Activated T-cell treated with anti-CD3 and anti-CD28 coated beads for 48 hours (primary cell): ENCODE measurements at regions not wholly inside any gene's neighbourhood (a gene's known extent, or its start where the extent isn't known, plus 50 kb on each side); places are given as distances from the start of the nearest gene placed in this dataset.
A peak's percentile ranks its signal among the peaks of the same experiment; 100 is the strongest.

Experiments used
- DNase-seq: peaks from one replicate; pipeline ENCODE4 v3.0.0-alpha.2; 2020; ENCODE audit warnings: low read depth

DNA sequence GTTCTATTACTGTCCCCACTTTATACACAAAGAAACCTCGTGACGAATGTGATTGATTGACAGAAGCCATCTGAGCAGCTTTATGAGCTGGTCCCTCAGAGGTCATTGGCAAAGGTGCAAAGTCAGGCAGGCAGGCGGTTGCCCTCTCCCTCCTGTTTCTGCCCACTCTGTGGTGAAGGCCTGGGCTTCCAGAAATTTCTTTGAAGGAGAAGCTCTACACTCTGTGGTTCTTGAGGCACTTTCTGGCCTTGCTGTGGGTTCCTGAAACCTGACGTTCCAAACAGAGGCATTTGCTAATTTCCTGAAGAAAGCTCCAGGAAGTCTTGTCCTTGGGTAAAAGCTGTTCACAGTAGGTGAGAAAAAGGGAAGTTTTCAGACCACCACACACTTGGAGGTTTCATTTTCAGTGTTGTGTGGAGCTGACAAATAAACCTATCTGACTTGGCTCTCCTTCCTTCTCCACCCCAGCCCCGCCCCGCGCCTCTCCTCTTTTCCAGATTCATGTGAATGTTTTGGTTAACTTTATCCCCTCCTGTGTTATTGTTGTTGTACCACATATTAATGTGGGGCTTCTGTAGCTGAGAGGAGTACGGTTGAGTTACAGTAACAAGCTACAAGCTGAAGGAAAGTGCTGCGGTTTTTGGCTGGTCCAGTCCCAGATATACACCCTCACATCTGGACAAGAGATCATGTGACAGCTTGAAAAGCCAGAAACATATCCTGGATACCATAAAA, 274.1 kb downstream of the CLIC5 start:
- DNase-seq = no peak

DNA sequence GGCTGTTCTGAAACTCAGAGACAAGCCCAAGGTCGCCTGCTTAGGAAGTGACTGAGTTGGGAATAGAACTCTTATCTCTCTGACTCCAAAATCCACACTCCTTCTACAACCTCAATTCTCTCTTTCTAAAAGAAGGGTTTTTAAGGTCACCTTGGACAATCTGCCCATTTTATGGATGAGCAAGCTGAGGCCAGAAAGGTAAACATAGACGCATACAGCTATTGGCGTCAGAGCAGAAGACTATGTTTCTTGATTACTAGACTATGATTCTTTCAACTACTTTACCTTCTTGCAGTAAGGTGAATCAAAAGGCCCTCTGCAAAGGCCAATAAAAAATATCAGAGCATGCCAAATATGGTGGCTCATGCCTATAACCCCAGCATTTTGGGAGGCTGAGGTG, 276.6 kb downstream of the CLIC5 start:
- DNase-seq = no peak

DNA sequence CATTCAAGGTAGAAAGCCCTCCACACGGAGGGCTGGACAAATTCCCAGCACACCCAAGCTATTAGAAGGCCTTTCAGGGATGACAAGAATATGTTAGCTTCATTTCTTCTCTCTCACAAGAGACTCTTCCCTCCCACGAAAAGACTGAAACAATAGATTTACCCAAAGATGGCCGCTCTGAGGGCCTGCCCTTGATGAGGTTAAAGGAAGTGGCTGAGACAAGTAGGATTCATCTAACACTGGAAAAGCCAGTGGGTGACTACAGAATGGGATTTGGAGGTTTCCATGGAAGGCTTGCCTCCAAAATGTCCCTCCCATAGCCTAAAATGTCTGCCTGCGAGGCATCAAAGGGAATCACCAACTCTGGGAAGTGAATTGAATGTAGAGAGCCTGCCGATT, 277.6 kb downstream of the CLIC5 start:
- no peak for DNase-seq

DNA sequence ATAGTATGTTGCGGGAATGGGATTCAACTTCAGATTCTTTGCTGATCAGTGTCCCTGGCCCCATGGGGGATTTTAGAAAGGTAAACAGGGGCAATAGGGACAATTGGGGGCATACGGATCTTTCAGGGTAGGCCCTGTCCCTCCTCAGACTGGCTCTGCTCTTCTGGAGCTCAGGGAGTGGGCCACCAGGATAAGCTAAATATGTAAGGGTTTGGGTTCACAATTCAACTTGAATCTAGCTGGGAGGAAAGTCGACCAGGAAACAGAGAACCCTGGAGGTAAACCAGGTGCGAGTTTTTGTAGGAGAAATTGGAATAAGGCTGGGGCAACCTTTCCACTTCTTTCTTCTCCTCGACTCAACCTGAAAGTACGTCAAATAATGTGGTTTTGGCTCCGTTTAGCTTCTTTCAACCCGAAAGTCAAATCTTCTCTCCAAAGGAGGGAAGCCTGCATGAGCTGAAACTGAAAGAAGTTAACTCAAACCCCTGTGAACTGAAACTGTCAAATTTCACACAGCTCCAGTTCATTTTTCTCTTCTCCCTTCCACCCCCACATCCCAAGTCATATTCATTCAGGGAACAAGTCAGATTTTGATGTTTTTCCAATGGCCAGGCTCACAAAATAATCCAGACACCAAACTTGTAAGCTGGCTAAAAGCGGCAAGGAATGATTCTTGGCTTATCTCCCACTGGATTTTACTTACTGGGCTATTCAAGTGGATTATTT, 278.2 kb downstream of the CLIC5 start:
- DNase-seq = no peak

DNA sequence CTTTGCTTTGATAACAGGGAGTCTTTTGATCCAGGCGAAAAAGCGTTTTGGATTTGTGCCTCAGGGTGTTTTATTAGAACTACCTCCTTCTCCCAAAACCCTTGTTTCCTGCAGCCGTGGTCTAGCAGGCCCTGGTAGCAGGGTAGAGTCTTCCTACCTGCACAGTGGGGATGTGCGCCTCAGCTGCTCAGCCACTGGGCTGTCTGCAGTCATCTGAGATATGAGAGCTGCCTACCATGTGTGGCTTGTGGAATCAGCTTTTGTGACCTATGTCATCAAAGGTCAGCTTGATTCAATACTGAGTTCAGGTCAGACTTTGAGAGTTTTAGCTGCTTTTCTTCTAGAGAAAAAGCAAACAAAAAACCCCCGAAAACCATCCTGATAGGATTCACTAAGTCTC, 279.5 kb downstream of the CLIC5 start:
- DNase-seq = no peak

DNA sequence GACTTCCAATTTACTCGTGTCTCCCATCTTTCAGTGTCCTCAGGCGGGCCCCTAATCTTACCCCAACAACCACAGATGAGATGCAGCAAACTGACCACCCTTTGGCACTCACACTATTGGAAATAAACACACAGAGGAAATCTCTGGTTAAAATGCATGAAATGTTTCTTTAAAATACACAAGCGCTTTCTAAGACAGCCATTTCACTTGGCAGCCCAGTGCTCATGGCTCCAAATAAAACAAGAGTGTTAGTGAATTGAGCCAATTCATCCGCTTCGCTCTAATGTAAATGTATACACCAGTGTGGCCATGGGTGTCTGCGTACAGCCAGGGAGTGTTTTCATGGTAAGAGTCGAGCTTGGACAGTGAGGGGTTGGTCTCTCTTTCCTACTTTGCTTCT, 282.9 kb downstream of the CLIC5 start:
- no peak for DNase-seq

DNA sequence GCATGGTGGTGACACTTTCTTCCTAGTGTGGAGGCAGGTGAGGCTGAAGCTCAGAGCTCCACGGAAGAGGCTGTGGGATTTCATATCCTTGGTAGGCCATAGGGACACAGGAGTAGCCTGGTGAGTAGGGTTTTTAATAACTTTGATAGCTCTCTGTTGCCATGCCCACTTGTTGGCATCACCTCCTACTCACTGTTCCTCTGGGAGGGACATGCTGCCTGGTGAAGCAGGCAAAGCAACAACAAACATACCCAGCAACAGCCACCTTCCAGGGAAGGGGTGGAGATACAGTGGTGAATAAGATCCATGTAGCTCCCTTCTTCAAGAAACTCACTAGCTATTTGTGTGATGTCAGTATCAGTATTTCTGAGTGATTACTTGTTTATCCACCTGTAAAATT, 285.4 kb downstream of the CLIC5 start:
- DNase-seq = no peak

DNA sequence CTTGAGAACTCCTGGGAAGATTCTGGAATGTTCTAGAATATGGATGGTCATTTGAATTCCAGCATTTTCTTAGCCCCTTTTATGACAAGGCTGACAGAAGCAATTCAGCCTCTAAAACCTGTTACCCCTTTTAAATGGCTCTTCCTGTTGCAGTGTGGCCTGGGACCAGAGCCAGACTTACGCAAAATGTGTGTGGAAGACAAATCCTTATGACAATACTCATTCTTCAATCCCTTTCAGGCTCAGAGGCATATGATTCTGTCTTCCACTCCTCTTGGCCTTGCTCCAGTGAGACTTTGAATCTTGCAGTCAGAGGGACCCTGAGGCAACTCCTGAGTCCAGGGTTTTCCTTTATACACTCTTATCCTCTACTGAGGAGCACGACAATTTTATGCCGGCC, 287.0 kb downstream of the CLIC5 start:
- DNase-seq = no peak

DNA sequence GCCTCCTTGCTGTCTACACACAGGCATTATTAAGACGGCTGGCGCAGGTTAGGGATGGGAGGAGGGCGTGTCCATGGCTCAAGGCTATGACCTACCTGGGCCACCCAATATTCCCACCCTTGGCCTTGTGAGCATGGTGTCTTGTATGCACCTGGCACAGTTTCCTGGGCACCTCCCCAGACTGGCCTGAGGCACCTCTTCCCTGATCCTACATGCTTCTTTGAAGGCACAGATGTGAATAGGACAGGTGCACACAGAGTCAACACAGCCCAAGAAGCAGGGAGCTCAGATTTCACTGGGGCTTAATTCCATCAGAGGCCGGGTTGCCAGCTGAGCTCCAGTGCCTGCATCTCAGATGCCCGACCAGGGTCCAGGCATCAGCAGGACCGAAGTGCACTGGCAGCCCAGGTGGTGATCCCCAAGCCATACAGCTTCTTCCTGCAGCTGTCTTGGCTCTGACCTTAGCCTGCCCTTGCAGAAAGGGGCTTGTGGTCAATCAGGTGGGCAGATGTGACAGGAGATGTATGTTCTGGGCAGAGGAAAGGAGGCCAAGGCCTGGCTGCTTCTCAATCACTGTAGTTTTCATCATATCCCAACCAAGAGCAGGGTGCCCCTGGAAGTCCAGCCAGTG, 287.7 kb downstream of the CLIC5 start:
- no peak for DNase-seq

DNA sequence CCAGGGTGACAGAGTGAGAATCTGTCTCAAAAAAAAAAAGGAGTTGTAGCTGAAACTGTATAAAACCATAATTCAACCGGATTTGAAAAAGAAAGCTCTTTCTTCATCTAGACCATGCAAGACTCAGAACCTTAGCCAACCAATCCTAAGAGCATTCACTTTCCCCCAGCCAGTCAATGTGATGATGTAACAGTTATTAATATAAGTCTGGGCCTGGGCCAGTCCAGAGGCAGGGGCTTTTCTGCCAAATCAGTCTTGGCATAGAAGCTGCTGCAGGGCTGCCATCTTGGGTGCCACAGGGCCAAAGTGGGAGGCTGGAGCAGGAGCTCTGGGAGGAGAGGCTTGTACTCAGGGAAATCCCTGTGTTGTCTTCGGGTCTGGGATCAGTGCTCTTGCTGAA, 288.4 kb downstream of the CLIC5 start:
- no peak for DNase-seq

DNA sequence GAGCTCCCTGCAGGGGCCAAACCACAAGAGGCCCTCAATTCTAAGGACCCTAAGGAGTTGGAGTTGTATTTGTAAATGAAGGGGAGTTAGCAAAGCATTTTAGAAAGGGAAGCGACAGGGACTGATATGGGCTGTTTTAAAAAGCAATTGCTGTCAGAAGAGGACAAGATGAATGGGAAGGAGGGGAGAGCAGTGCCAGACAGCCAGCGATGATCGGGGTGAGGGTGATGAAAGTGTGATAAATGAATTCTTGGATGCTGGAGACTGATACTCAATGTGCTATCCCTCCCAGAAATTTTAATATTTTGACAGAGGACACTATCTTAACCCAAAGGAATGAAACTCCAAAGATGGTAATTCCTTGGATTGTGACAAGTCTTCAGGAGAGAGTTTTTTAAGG, 289.2 kb downstream of the CLIC5 start:
- no peak for DNase-seq

DNA sequence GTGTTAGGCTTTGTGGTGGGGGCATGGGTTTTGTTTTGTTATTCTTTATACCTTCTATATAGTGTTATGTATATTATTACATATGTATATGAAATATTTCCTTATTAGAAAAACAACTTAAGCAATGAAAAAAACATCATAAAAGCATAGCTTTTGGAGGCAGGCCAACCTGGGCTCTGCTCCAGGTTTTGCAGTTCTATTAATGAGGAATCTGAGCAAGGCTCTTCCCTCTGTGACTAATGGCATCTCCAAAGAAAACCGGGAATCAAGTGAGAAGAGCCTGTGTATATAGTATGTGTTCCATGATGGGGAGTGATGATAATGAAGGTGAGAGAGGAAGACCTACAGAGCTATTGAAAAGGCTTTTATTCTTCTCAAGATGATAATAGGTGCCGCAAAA, 291.1 kb downstream of the CLIC5 start:
- DNase-seq = no peak

DNA sequence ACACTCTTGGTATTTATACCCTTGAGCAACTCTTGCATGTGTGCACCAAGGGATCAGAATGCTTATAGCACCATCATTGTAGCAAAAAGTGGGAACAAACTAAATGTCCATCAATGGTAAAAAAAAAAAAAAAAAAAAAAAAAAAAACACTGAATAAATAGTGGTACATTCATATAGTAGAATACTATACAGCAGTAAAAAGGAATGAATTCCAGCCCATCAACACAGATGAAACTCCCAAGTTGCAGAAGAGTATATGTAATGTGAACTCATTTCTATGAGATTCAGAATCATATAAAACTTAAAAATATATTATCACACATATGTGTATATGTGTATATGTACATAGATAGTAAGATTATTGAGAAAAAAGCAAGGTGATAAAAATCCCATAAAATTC, 291.6 kb downstream of the CLIC5 start:
- no peak for DNase-seq

DNA sequence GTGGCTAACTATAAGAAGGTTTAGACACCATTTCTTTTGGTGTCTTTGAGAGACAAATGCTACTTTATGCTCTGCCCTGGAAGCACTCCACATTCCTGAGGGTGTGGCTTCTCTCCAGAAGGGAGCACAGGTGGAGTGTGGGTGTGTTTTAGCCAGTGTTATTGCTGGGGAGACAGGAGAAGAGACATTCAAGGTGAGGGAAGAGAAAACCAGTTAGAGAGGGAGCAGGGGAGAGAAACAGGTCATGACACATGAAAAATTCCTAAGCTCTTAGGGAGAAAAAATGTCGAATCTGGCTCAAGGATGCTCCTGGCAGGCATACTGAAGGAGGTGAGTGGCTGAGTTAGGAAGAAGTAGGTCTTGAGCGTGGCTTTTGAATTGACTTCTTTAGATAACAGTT, 292.8 kb downstream of the CLIC5 start:
- no peak for DNase-seq

DNA sequence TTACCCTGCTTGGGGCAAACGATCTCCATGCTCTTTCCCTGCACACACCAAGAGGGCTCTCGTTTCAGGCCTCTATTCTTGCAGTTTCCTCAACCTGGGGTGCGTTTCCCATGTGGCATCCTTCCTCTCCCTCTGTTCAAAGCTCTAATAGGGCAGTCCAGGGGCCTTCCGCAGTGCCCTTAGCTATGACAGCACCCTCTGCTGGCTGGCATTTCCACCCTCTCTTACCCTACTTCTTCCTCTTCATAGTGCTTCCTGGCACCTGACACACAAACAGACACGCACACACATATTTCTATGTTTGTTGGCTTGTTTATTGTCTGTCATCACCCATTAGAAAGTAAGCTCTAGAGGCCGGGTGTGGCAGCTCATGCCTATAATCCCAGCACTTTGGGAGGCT, 294.0 kb downstream of the CLIC5 start:
- DNase-seq = no peak

DNA sequence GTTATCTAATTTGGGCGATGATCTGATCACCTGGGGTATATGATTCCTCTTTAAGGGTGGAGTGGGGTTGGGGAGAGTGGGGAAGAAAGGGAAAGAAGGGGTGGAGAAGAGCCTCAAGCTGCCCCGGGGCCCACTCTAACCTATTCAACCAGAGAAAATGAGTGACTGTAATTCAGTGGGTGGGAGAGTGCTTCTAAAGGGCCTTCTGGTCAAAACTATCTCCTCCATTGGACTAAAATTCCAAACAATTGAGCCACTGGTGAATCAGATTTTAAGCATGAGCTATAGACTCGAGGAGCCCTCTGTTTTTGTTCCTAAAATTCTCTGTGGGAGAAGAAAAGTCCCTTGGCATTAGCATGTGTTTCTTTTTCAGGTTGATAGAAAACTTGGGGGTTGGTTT, 296.8 kb downstream of the CLIC5 start:
- DNase-seq = no peak

DNA sequence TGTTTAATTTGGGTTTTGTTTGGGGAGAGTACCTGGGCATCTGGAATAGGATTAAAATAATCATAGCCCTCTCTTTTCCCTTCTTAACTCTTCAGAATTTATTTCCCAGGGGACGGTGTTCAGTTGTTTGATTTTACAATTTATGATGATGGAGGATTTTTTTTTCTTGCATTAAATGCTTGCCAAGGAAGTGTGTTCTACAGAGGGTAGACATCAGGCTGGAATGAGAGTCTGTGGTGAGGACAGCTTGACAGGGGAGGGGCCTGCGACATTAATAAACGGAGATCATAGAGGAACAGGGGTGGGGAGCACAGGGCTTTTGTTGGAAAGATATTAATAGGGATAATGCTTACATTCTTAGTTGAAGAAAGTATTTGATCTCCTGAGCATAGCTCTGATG, 297.5 kb downstream of the CLIC5 start:
- no peak for DNase-seq

DNA sequence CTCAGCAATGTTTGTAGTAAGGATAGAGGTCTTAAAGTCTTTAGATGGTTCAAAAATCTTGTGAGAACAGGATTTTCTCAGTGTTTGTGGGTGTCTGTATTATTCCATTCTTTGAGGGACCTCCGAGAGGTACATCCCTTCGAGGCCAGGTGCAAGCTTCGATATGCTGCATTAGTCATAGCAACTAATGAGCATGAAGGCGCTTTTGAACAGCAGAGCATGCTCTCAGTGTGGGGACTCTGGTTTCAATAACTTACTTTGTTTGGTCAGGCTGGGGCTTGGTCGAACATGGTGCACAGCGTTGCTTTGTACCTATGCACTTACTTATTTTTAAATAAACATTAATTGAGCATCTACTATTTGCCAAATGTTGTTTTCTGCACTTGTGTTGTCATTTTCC, 297.9 kb downstream of the CLIC5 start:
- DNase-seq = no peak

DNA sequence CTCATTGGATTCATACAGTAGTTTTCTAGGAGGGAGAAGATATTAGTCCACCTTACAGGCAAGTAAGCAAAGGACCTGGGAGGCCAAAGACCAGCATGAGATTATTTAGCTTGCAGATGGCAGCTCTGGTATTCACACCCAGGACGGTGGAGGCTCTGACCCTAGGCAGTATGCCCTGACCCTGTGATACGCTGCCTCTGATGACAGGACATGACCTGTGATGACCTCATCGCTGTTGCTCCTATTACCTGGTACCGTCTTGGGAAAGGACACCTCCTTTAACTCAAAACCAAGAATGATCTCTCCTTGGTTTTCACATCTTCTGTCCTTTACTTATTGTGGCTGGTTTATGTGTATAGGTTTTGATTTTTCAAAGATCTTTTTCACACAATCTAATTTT, 298.6 kb downstream of the CLIC5 start:
- DNase-seq = no peak

DNA sequence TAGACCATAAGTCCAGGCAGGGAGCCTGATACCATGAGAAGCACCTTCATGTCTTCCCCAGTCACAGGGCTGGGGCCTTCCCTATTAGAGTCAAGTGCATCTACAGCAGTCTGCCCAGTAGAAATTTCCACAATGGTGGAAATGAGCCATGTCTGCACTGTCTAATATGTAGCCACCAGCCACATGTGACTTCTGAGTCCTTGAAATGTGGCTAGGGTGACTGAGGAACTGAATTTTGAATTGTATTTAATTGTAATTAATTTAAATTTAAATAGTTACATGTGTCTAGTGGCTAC, 300.2 kb downstream of the CLIC5 start:
- no peak for DNase-seq

DNA sequence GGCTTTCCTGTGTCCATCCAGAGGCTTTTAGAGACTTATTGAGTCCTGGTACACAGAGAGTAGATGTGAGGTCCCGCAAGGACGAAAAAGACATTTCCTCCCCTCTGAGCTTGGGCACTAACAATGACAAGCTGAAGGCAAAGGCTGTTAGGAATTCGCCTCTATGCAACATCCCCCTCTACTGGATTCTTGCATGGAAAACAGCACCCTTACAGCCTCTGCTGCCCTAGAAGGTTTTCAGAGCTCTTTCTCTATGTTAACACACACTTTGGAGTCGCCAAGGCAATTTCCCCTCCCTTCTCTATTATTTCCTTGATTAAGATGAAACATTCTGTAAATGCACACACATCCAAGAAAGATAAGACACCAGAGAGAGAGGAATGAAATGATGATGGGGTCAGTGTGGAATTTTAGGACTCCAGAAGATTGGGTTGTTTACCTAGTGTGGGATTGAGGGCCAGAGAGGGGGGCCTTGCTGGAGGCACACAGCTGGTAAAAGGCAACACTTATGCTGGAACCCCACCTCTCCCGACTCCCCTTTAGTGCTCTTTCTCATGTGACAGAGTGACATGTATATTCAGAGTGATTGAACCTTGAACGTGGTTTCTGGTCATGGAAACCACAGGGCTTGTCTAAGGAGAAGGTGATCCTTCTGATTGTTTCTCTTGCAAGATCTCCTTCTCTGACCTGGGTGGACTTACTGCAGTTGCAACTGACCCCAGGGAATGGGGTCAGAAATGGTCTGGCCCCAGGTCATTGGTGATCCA, 300.7 kb downstream of the CLIC5 start:
- no peak for DNase-seq

DNA sequence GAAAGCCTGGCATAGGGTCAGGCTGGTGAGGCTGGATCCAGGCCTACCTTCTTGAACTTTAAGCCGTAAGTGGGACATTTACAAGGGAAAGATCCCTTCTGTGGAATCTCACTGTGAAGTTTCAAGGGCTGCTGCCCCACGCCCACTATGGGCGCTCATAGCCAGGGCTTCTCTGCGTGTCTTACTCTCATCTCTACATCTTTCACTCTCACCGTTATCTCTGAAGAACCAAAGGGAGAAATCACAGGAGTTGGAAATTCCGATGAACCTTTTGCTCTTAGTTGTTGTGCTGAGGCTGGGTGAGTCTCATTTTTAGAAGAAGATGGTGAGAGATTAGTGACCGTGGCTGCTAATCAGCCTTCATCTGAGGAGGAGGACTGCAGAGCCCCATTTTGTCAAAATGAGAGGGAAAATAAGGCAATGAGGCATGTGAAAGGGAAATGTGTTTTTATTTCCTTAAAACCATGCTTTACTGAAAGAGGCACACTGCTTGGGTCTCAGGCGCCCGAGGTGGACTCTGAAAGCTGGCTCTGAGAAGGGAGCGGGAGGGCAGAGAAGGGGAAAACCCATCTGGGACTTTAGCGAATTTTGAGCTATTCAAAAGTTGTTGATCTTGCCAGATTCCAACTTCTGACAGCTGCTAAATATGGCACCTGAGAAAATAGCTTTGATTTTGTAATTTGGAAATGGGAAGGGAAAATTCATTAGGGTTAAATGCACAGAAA, 301.5 kb downstream of the CLIC5 start:
- DNase-seq = peak; percentile 49
